H1 (cell line): ENCODE measurements at regions not wholly inside any gene's neighbourhood (a gene's known extent, or its start where the extent isn't known, plus 50 kb on each side); places are given as distances from the start of the nearest gene placed in this dataset.

ENCODE experiments used
- CTCF ChIA-PET: fragments of 300-600 bp; sonication (Branson Sonifier 250); formaldehyde crosslinking; loops from one replicate; lab custom pipeline; 2021; ENCODE audit not compliant: partially characterized antibody; lab: Charles Lee
- POLR2A ChIA-PET: fragments of 300-600 bp; sonication (Branson Sonifier 250); formaldehyde crosslinking; loops from one replicate; lab custom pipeline; 2021; ENCODE audit warnings: inconsistent platforms; ENCODE audit not compliant: partially characterized antibody; lab: Charles Lee
- DNase-seq, 2 experiments: peaks; one replicate each; pipeline versions ENCODE4 v3.0.0 to v3.0.0-alpha.2; 2010 to 2022; ENCODE audit warnings: low spot score in 2 of 2, low read depth in 1 of 2, mixed read lengths in 1 of 2
- FAIRE-seq: peaks from 2 replicates; lab custom pipeline; 2011; peaks lifted over from hg19 to GRCh38; lab: Jason Lieb, UNC
- H2AFZ ChIP-seq: 2 replicates; pipeline ENCODE4 v1.8.1; 2012; ENCODE audit warnings: low read length, inconsistent platforms
- H2AK5ac ChIP-seq: 2 replicates; pipeline ENCODE4 v1.6.1; 2013; ENCODE audit warnings: low read depth, low read length
- H2BK120ac ChIP-seq: replicated peaks from 2 replicates; pipeline ENCODE3; 2013; ENCODE audit warnings: low read depth, low read length, inconsistent platforms
- H2BK12ac ChIP-seq: 2 replicates; pipeline ENCODE4 v1.6.1; 2013; ENCODE audit warnings: low read depth, low read length
- H2BK15ac ChIP-seq: 2 replicates; pipeline ENCODE4 v1.6.1; 2013; ENCODE audit warnings: low read length
- H2BK20ac ChIP-seq: 2 replicates; pipeline ENCODE4 v1.6.1; 2013; ENCODE audit warnings: low read length
- H2BK5ac ChIP-seq: 2 replicates; pipeline ENCODE4 v1.6.1; 2013; ENCODE audit warnings: low read depth, low read length
- H3K14ac ChIP-seq: 2 replicates; pipeline ENCODE4 v1.6.1; 2013; ENCODE audit warnings: inconsistent platforms; ENCODE audit not compliant: insufficient read length
- H3K18ac ChIP-seq: 2 replicates; pipeline ENCODE4 v1.6.1; 2013; ENCODE audit warnings: low read length; ENCODE audit errors: extremely low read depth
- H3K23ac ChIP-seq: 2 replicates; pipeline ENCODE4 v1.6.1; 2013; ENCODE audit warnings: inconsistent platforms; ENCODE audit not compliant: insufficient read length
- H3K23me2 ChIP-seq: 2 replicates; pipeline ENCODE4 v1.6.1; 2013; ENCODE audit warnings: low read depth, low read length
- H3K27ac ChIP-seq: 2 replicates; pipeline ENCODE4 v1.6.1; 2011; ENCODE audit warnings: low read depth, low read length, inconsistent platforms
- H3K27me3 ChIP-seq, 4 experiments: replicated peaks in 1 of 4; 1 replicate in 1 of 4; 2 replicates in 3 of 4; pipeline versions ENCODE4 v1.6.1 to v1.8.1; 2011 to 2013; ENCODE audit warnings: low read length in 3 of 4, mild to moderate bottlenecking in 3 of 4, inconsistent platforms in 2 of 4, mixed read lengths in 2 of 4, moderate library complexity in 1 of 4; ENCODE audit not compliant: control insufficient read depth in 3 of 4, insufficient read depth in 3 of 4; ENCODE audit errors: extremely low read depth in 1 of 4
- H3K36me3 ChIP-seq, 4 experiments: 2 replicates each; pipeline versions ENCODE4 v1.6.1 to v1.8.1; 2011 to 2013; ENCODE audit warnings: mild to moderate bottlenecking in 4 of 4, low read length in 3 of 4, moderate library complexity in 2 of 4, control low read depth in 1 of 4, inconsistent platforms in 1 of 4; ENCODE audit not compliant: insufficient read depth in 4 of 4, control insufficient read depth in 2 of 4
- H3K4ac ChIP-seq: replicated peaks from 2 replicates; pipeline ENCODE3; 2013; ENCODE audit warnings: low read length, low read depth, mixed read lengths, inconsistent platforms; ENCODE audit not compliant: insufficient read length
- H3K4me1 ChIP-seq, 4 experiments: replicated peaks in 1 of 4; 1 replicate in 1 of 4; 2 replicates in 3 of 4; pipeline versions ENCODE4 v1.6.1 to v1.8.1; 2011 to 2013; ENCODE audit warnings: low read length in 3 of 4, inconsistent platforms in 2 of 4, mixed read lengths in 1 of 4; ENCODE audit not compliant: insufficient read depth in 4 of 4, control insufficient read depth in 3 of 4
- H3K4me2 ChIP-seq, 2 experiments: 2 replicates each; pipeline versions ENCODE4 v1.6.1 to v1.8.1; 2011 to 2013; ENCODE audit warnings: low read depth in 2 of 2, low read length in 2 of 2, control low read depth in 1 of 2, inconsistent platforms in 1 of 2, mild to moderate bottlenecking in 1 of 2; ENCODE audit not compliant: insufficient read depth in 1 of 2
- H3K4me3 ChIP-seq, 4 experiments: fragments of 200-600, 300-600 bp in 1 of 4; sonication (generic), shearing (Covaris generic), sonication (Bioruptor Twin) in 1 of 4; 2 replicates each; pipeline versions ENCODE4 v1.5.1 to v1.8.1; 2011 to 2016; ENCODE audit warnings: low read length in 4 of 4, low read depth in 3 of 4, control low read depth in 2 of 4, inconsistent platforms in 2 of 4, mild to moderate bottlenecking in 2 of 4, mixed read lengths in 1 of 4, moderate library complexity in 1 of 4; ENCODE audit not compliant: insufficient read depth in 2 of 4; ENCODE audit errors: extremely low read depth in 1 of 4
- H3K56ac ChIP-seq: replicated peaks from 2 replicates; pipeline ENCODE3; 2013; ENCODE audit warnings: low read depth, mild to moderate bottlenecking, mixed read lengths, low read length, inconsistent platforms; ENCODE audit not compliant: insufficient read length
- H3K79me1 ChIP-seq: 2 replicates; pipeline ENCODE4 v1.6.1; 2013; ENCODE audit warnings: low read depth, low read length, control low read depth
- H3K79me2 ChIP-seq, 2 experiments: 2 replicates each; pipeline versions ENCODE4 v1.6.1 to v1.8.1; 2012 to 2013; ENCODE audit warnings: low read length in 2 of 2, mild to moderate bottlenecking in 2 of 2, inconsistent platforms in 1 of 2; ENCODE audit not compliant: insufficient read depth in 2 of 2, control insufficient read depth in 1 of 2
- H3K9ac ChIP-seq, 4 experiments: replicated peaks in 1 of 4; 1 replicate in 1 of 4; 2 replicates in 3 of 4; pipeline versions ENCODE4 v1.6.1 to v1.8.1; 2011 to 2013; ENCODE audit warnings: low read depth in 3 of 4, low read length in 3 of 4, control low read depth in 2 of 4, mild to moderate bottlenecking in 2 of 4, moderate library complexity in 2 of 4, inconsistent platforms in 1 of 4; ENCODE audit errors: extremely low read depth in 1 of 4
- H3K9me3 ChIP-seq, 2 experiments: 2 replicates each; pipeline versions ENCODE4 v1.6.1 to v1.8.1; 2012 to 2013; ENCODE audit warnings: mild to moderate bottlenecking in 2 of 2, moderate library complexity in 2 of 2, control low read depth in 1 of 2, inconsistent platforms in 1 of 2, low read depth in 1 of 2, low read length in 1 of 2, mixed read lengths in 1 of 2; ENCODE audit not compliant: insufficient read depth in 2 of 2
- H4K20me1 ChIP-seq, 2 experiments: replicated peaks in 1 of 2; 2 replicates each; pipeline versions ENCODE3 to v1.8.1; 2011 to 2013; ENCODE audit warnings: inconsistent platforms in 2 of 2, low read length in 2 of 2, mild to moderate bottlenecking in 1 of 2; ENCODE audit not compliant: insufficient read depth in 2 of 2, control insufficient read depth in 1 of 2
- H4K5ac ChIP-seq: 2 replicates; pipeline ENCODE4 v1.6.1; 2013; ENCODE audit warnings: low read length, low read depth, mixed read lengths, inconsistent platforms; ENCODE audit not compliant: insufficient read length
- H4K8ac ChIP-seq: 2 replicates; pipeline ENCODE4 v1.8.0; 2013; ENCODE audit warnings: mild to moderate bottlenecking, moderate library complexity, low read length, inconsistent platforms; ENCODE audit not compliant: insufficient read depth; ENCODE audit errors: extremely low read depth
- H4K91ac ChIP-seq: replicated peaks from 2 replicates; pipeline ENCODE3; 2013; ENCODE audit warnings: low read length, mixed read lengths, inconsistent platforms; ENCODE audit not compliant: insufficient read length
- CBX5 ChIP-seq: fragments of 300-800, 300-1000 bp; sonication (generic); IDR thresholded peaks from 2 replicates; pipeline ENCODE4 v1.7.1; 2016; ENCODE audit warnings: antibody characterized with exemption, low read length, low read depth
- CHD1 ChIP-seq: IDR thresholded peaks from 2 replicates; pipeline ENCODE4 v1.6.1; 2012; ENCODE audit warnings: low read depth, low read length, improper control_type of control experiment
- EGR1 ChIP-seq: IDR thresholded peaks from 2 replicates; pipeline ENCODE4 v1.6.1; 2011; ENCODE audit warnings: low read depth, low read length, borderline replicate concordance
- KDM5A ChIP-seq: fragments of 200-600 bp; IDR thresholded peaks from 2 replicates; pipeline ENCODE4 v1.7.1; 2012; ENCODE audit warnings: mild to moderate bottlenecking, low read length, inconsistent platforms, mixed read lengths
- NANOG ChIP-seq: IDR thresholded peaks from 2 replicates; pipeline ENCODE4 v1.6.1; 2011; ENCODE audit warnings: low read length, low read depth, mild to moderate bottlenecking, inconsistent platforms; ENCODE audit not compliant: insufficient read depth, poor library complexity, severe bottlenecking
- NRF1 ChIP-seq: IDR thresholded peaks from 2 replicates; pipeline ENCODE4 v1.6.1; 2011; ENCODE audit warnings: mild to moderate bottlenecking, low read depth, low read length, improper control_type of control experiment
- PHF8 ChIP-seq: fragments of 200-600 bp; sonication (generic); conservative IDR thresholded peaks from 2 replicates; pipeline ENCODE4 v1.7.1; 2012; ENCODE audit warnings: low read depth, mild to moderate bottlenecking, inconsistent platforms, low read length, moderate library complexity
- RBBP5 ChIP-seq: IDR thresholded peaks from 2 replicates; pipeline ENCODE4 v1.7.1; 2012; ENCODE audit warnings: low read depth, mild to moderate bottlenecking, inconsistent platforms, low read length, moderate library complexity, borderline replicate concordance
- RFX5 ChIP-seq: IDR thresholded peaks from 2 replicates; pipeline ENCODE4 v1.6.1; 2011; ENCODE audit warnings: low read depth, low read length, improper control_type of control experiment, borderline replicate concordance
- SP1 ChIP-seq: IDR thresholded peaks from 2 replicates; pipeline ENCODE4 v1.6.1; 2011; ENCODE audit warnings: low read depth, low read length
- SP4 ChIP-seq: IDR thresholded peaks from 2 replicates; pipeline ENCODE4 v1.6.1; 2012; ENCODE audit warnings: low read length, inconsistent platforms
- SUZ12 ChIP-seq: fragments of 200-600 bp; sonication (generic); IDR thresholded peaks from 2 replicates; pipeline ENCODE4 v1.6.1; 2012; ENCODE audit warnings: mild to moderate bottlenecking, inconsistent platforms, low read length, moderate library complexity, mixed read lengths
- TAF7 ChIP-seq: optimal IDR thresholded peaks from 2 replicates; pipeline ENCODE3; 2011; ENCODE audit warnings: low read depth, mild to moderate bottlenecking, inconsistent platforms, low read length, moderate library complexity, borderline replicate concordance
- WGBS, 2 experiments: shearing (Covaris generic) in 1 of 2; methylation state at CpG; one replicate each; pipeline versions ENCODE4 v1.1.6 to v1.1.7; 2013 to 2015; ENCODE audit warnings: low lambda C conversion rate in 2 of 2, mixed read lengths in 2 of 2, inconsistent platforms in 1 of 2, low coverage in 1 of 2, missing lambda C conversion rate in 1 of 2; ENCODE audit not compliant: insufficient replicate concordance in 2 of 2, insufficient coverage in 1 of 2, insufficient read length in 1 of 2; ENCODE audit errors: extremely low coverage in 1 of 2, missing lambda C conversion rate in 1 of 2; 5-methylcytosine and 5-hydroxymethylcytosine counted together

GRCh38 chr1:69510026-69510425, 57.7 kb upstream of the LRRC7 start:
- Histone ChIP-seq H3K4me2 (no peak overlapping the region), H2BK5ac (no peak overlapping the region), H2AK5ac (no peak overlapping the region), H3K56ac (no peak overlapping the region), H3K14ac (no peak overlapping the region), H3K4me1 (no peaks in the 10 kb centered on the region), H3K18ac (no peak overlapping the region), H2BK15ac (no peak overlapping the region), H4K20me1 (no peaks in the 10 kb centered on the region), H3K23me2 (no peaks in the 10 kb centered on the region), H2BK12ac (no peak overlapping the region), H2AFZ (no peak overlapping the region), H3K27ac (no peak overlapping the region), H3K27me3 (no peaks in the 10 kb centered on the region), H3K36me3 (no peaks in the 10 kb centered on the region), H2BK120ac (no peak overlapping the region), H3K79me2 (no peaks in the 10 kb centered on the region), H3K9ac (no peak overlapping the region), H4K5ac (no peak overlapping the region), H3K9me3 (no peaks in the 10 kb centered on the region), H3K4ac (no peak overlapping the region), H4K91ac (no peak overlapping the region), H3K23ac (no peak overlapping the region), H3K4me3 (no peak overlapping the region), H4K8ac (no peak overlapping the region), H3K79me1 (no peaks in the 10 kb centered on the region), H2BK20ac (no peak overlapping the region)
- FAIRE-seq (no peak), DNase-seq (no peak)
- 95% methylated on average over 1 of the region's 1 CpG; no CpG with 5 or more reads in 1 of the 2 experiments for WGBS, 2 experiments
- ChIA-PET POLR2A (no interaction called here), CTCF (no interaction called here)
- TF ChIP-seq RFX5 (no peak), KDM5A (no peak), CHD1 (no peak), SP4 (no peak), NRF1 (no peak), CBX5 (no peak), EGR1 (no peak), RBBP5 (no peak), SUZ12 (no peak), NANOG (no peak), SP1 (no peak), PHF8 (no peak), TAF7 (no peak)
